IMR-90 (cell line): ENCODE measurements at regions not wholly inside any gene's neighbourhood (a gene's known extent, or its start where the extent isn't known, plus 50 kb on each side); places are given as distances from the start of the nearest gene placed in this dataset.

Experiments
- ATAC-seq: fragments of 200-7000 bp; cut with Tn5 transposase; 2 replicates; pipeline ENCODE4 v1.9.1; 2020; ENCODE audit warnings: low read depth, mild to moderate bottlenecking, moderate library complexity
- BruUV-seq: library from RNA; stranded (reverse); fragments of 400-500 nt; replicated peaks from 2 replicates; lab custom pipeline; 2021; lab: Mats Ljungman, UMichigan
- CTCF ChIA-PET: fragments of 300-600 bp; formaldehyde crosslinking; extraction: SDS; loops from one replicate; lab custom pipeline; 2021; ENCODE audit warnings: antibody characterized with exemption; lab: Yijun Ruan, JAX
- POLR2A ChIA-PET: fragments of 300-600 bp; sonication (Branson Sonifier 250); formaldehyde crosslinking; loops from one replicate; lab custom pipeline; 2022; ENCODE audit warnings: antibody characterized with exemption; ENCODE audit not compliant: unreplicated experiment; lab: Charles Lee
- DNase-seq: peaks from one replicate; pipeline ENCODE4 v3.0.0; 2013
- H2AFZ ChIP-seq: replicated peaks from 2 replicates; pipeline ENCODE3; 2013; ENCODE audit warnings: low read length, mild to moderate bottlenecking; ENCODE audit not compliant: poor library complexity
- H2AK5ac ChIP-seq: 2 replicates; pipeline ENCODE4 v1.6.1; 2013; ENCODE audit warnings: low read depth, low read length, inconsistent platforms
- H2AK9ac ChIP-seq: replicated peaks from 2 replicates; pipeline ENCODE3; 2013; ENCODE audit warnings: mild to moderate bottlenecking, low read depth, low read length, moderate library complexity; ENCODE audit not compliant: poor library complexity
- H2BK120ac ChIP-seq: 2 replicates; pipeline ENCODE4 v1.6.1; 2013; ENCODE audit warnings: low read depth, low read length, inconsistent platforms
- H2BK15ac ChIP-seq: 3 replicates; pipeline ENCODE4 v1.6.1; 2013; ENCODE audit warnings: low read depth, low read length, inconsistent platforms
- H2BK20ac ChIP-seq: 2 replicates; pipeline ENCODE4 v1.6.1; 2013; ENCODE audit warnings: low read depth, mild to moderate bottlenecking, inconsistent platforms, low read length, moderate library complexity
- H2BK5ac ChIP-seq: 2 replicates; pipeline ENCODE4 v1.6.1; 2013; ENCODE audit warnings: mild to moderate bottlenecking, low read depth, low read length, inconsistent platforms; ENCODE audit not compliant: poor library complexity, severe bottlenecking
- H3K14ac ChIP-seq: replicated peaks from 2 replicates; pipeline ENCODE4 v1.6.1; 2013; ENCODE audit warnings: low read depth, low read length, inconsistent platforms
- H3K18ac ChIP-seq: 2 replicates; pipeline ENCODE4 v1.6.1; 2013; ENCODE audit warnings: low read depth, low read length, control low read depth
- H3K23ac ChIP-seq: 2 replicates; pipeline ENCODE4 v1.6.1; 2013; ENCODE audit warnings: low read depth, low read length, inconsistent platforms
- H3K27ac ChIP-seq: 2 replicates; pipeline ENCODE4 v1.5.1; 2013; ENCODE audit warnings: mild to moderate bottlenecking, control low read depth, low read length; ENCODE audit not compliant: insufficient read depth
- H3K27me3 ChIP-seq: 2 replicates; pipeline ENCODE4 v1.6.1; 2013; ENCODE audit warnings: low read length; ENCODE audit not compliant: control insufficient read depth, insufficient read depth
- H3K36me3 ChIP-seq: 2 replicates; pipeline ENCODE4 v1.6.1; 2013; ENCODE audit warnings: low read length, mixed read lengths; ENCODE audit not compliant: control insufficient read depth, insufficient read depth
- H3K4ac ChIP-seq: 2 replicates; pipeline ENCODE4 v1.6.1; 2013; ENCODE audit warnings: low read depth, low read length, inconsistent platforms
- H3K4me1 ChIP-seq: 2 replicates; pipeline ENCODE4 v1.6.1; 2013; ENCODE audit warnings: low read length, mixed read lengths; ENCODE audit not compliant: control insufficient read depth, insufficient read depth
- H3K4me2 ChIP-seq: 2 replicates; pipeline ENCODE4 v1.6.1; 2013; ENCODE audit warnings: low read depth, mild to moderate bottlenecking, control low read depth, low read length, moderate library complexity
- H3K4me3 ChIP-seq: 2 replicates; pipeline ENCODE4 v1.5.1; 2013; ENCODE audit warnings: low read depth, mild to moderate bottlenecking, control low read depth, low read length, moderate library complexity; ENCODE audit not compliant: insufficient read depth
- H3K56ac ChIP-seq: 2 replicates; pipeline ENCODE4 v1.6.1; 2013; ENCODE audit warnings: low read length, inconsistent platforms; ENCODE audit not compliant: insufficient read depth; ENCODE audit errors: extremely low read depth
- H3K79me1 ChIP-seq, 2 experiments: 2 replicates each; pipeline ENCODE4 v1.6.1; 2013; ENCODE audit warnings: low read length in 2 of 2, inconsistent platforms in 1 of 2, low read depth in 1 of 2
- H3K9ac ChIP-seq: 2 replicates; pipeline ENCODE4 v1.6.1; 2013; ENCODE audit warnings: low read depth, low read length, control low read depth
- H3K9me1 ChIP-seq: 2 replicates; pipeline ENCODE4 v1.6.1; 2013; ENCODE audit warnings: low read length, inconsistent platforms; ENCODE audit not compliant: insufficient read depth
- H3K9me3 ChIP-seq: 2 replicates; pipeline ENCODE4 v1.6.1; 2013; ENCODE audit warnings: low read length; ENCODE audit not compliant: control insufficient read depth, insufficient read depth
- H4K20me1 ChIP-seq: 2 replicates; pipeline ENCODE4 v1.6.1; 2013; ENCODE audit warnings: low read length, inconsistent platforms; ENCODE audit not compliant: insufficient read depth
- H4K5ac ChIP-seq: 2 replicates; pipeline ENCODE4 v1.6.1; 2013; ENCODE audit warnings: mild to moderate bottlenecking, low read depth, low read length, control low read depth
- H4K8ac ChIP-seq, 2 experiments: 2 replicates each; pipeline ENCODE4 v1.6.1; 2013; ENCODE audit warnings: low read depth in 2 of 2, low read length in 2 of 2, control low read depth in 1 of 2, inconsistent platforms in 1 of 2
- H4K91ac ChIP-seq: 2 replicates; pipeline ENCODE4 v1.6.1; 2013; ENCODE audit warnings: low read depth, low read length, inconsistent platforms; ENCODE audit not compliant: insufficient read depth
- BHLHE40 ChIP-seq: fragments of 150-350 bp; IDR thresholded peaks from 2 replicates; pipeline ENCODE4 v1.6.1; 2016; ENCODE audit warnings: mild to moderate bottlenecking, low read depth, low read length
- CEBPB ChIP-seq: IDR thresholded peaks from 2 replicates; pipeline ENCODE4 v1.6.1; 2012; ENCODE audit warnings: low read depth, low read length, improper control_type of control experiment
- CTCF ChIP-seq: conservative IDR thresholded peaks from 2 replicates; pipeline ENCODE4 v1.5.1; 2012; ENCODE audit warnings: mild to moderate bottlenecking, low read depth, low read length, improper control_type of control experiment
- ELK1 ChIP-seq: fragments of 150-350 bp; IDR thresholded peaks from 2 replicates; pipeline ENCODE4 v1.6.1; 2016; ENCODE audit warnings: low read depth, mild to moderate bottlenecking, low read length, moderate library complexity, borderline replicate concordance
- FOS ChIP-seq: fragments of 150-350 bp; IDR thresholded peaks from 2 replicates; pipeline ENCODE4 v1.6.1; 2016; ENCODE audit warnings: low read depth, low read length
- MAFK ChIP-seq: IDR thresholded peaks from 2 replicates; pipeline ENCODE4 v1.6.1; 2012; ENCODE audit warnings: low read depth, low read length, improper control_type of control experiment
- MAZ ChIP-seq: IDR thresholded peaks from 2 replicates; pipeline ENCODE4 v1.6.1; 2012; ENCODE audit warnings: low read depth, mild to moderate bottlenecking, low read length, improper control_type of control experiment, moderate library complexity, borderline replicate concordance
- MXI1 ChIP-seq: IDR thresholded peaks from 2 replicates; pipeline ENCODE4 v1.6.1; 2012; ENCODE audit warnings: low read depth, mild to moderate bottlenecking, low read length, moderate library complexity, borderline replicate concordance
- NFE2L2 ChIP-seq: fragments of 150-350 bp; IDR thresholded peaks from 2 replicates; pipeline ENCODE4 v1.6.1; 2016; ENCODE audit warnings: low read depth, mild to moderate bottlenecking, low read length
- POLR2A ChIP-seq: IDR thresholded peaks from 2 replicates; pipeline ENCODE4 v1.6.1; 2012; ENCODE audit warnings: mild to moderate bottlenecking, low read depth, low read length
- RAD21 ChIP-seq: IDR thresholded peaks from 2 replicates; pipeline ENCODE4 v1.6.1; 2012; ENCODE audit warnings: low read length, improper control_type of control experiment
- SMC3 ChIP-seq: fragments of 150-350 bp; IDR thresholded peaks from 2 replicates; pipeline ENCODE4 v1.6.1; 2016; ENCODE audit warnings: low read depth, mild to moderate bottlenecking, antibody characterized with exemption, low read length, moderate library complexity
- USF2 ChIP-seq: fragments of 150-350 bp; IDR thresholded peaks from 2 replicates; pipeline ENCODE4 v1.6.1; 2017; ENCODE audit warnings: mild to moderate bottlenecking, antibody characterized with exemption, low read length, low read depth
- WGBS, 2 experiments: methylation state at CpG; one replicate each; pipeline versions ENCODE4 v1.1.5 to v1.1.7; 2013; ENCODE audit warnings: missing lambda C conversion rate in 2 of 2; ENCODE audit not compliant: insufficient read length in 1 of 2; ENCODE audit errors: extremely low coverage in 2 of 2; 5-methylcytosine and 5-hydroxymethylcytosine counted together
- dilution Hi-C: fragments of 300-500 bp; cut with HindIII; formaldehyde crosslinking; loops from one replicate; pipeline ENCODE4 v1.14.3; 2018; ENCODE audit warnings: low sequenced_read_pairs; ENCODE audit not compliant: unreplicated experiment
- in situ Hi-C: fragments of 300-500 bp; cut with MboI; formaldehyde crosslinking; loops from 3 replicates; pipeline ENCODE4 v1.14.3; 2019; ENCODE audit warnings: low sequenced_read_pairs, inconsistent platforms, mixed read lengths
- intact Hi-C: fragments of 100-400 bp; cut with micrococcal nuclease; formaldehyde crosslinking; loops from 2 replicates; pipeline ENCODE4 v1.10.0; 2022

GRCh38 chr15:100721758-100722550, 119.6 kb downstream of the ASB7 start:
- Histone ChIP-seq H4K8ac (peak overlapping the region; percentile 1 to 85; a peak in 3 of 4 replicates), H3K36me3 (no peaks in the 10 kb centered on the region), H2BK5ac (peak overlapping the region; percentile 79), H3K4ac (peak overlapping the region; percentile 85), H3K9me3 (no peaks in the 10 kb centered on the region), H2BK20ac (peak overlapping the region; percentile 84), H3K14ac (peak overlapping the region; percentile 30), H3K9ac (no peak overlapping the region), H3K4me1 (peaks cover 38% of the 10 kb centered on the region), H2AK9ac (peak overlapping the region; percentile 90), H3K27ac (peak overlapping the region; percentile 68), H3K23ac (peak overlapping the region; percentile 74), H4K5ac (peak overlapping the region; percentile 6), H4K91ac (peak overlapping the region; percentile 90), H2AK5ac (peak overlapping the region; percentile 87), H3K9me1 (peaks cover 45% of the 10 kb centered on the region), H2BK15ac (peak overlapping the region; percentile 51; the same call in 2 of the 3 replicates), H3K4me2 (peak overlapping the region; percentile 65), H3K56ac (peak overlapping the region; percentile 46), H2AFZ (peak overlapping the region; percentile 68), H2BK120ac (peak overlapping the region; percentile 88), H3K79me1 (peaks cover 0 to 12% of the 10 kb centered on the region in 2 experiments; a peak in 1 of 4 replicates), H3K27me3 (no peaks in the 10 kb centered on the region), H3K18ac (peak overlapping the region; percentile 33), H3K4me3 (no peak overlapping the region), H4K20me1 (peaks cover 8% of the 10 kb centered on the region)
- ATAC-seq: peak; percentile 59
- peak; percentile 100 for DNase-seq
- TF ChIP-seq MAZ (0 out of 2 replicates have a peak, but pooled peaks have one; percentile 6), CTCF (no peak), ELK1 (no peak), CEBPB (peak; percentile 100), POLR2A (no peak), NFE2L2 (peak; percentile 71), RAD21 (0 out of 2 replicates have a peak, but pooled peaks have one; percentile 23), USF2 (no peak), MXI1 (peak; percentile 72), FOS (peak; percentile 100), MAFK (peak; percentile 47; the same call in 1 of the 2 replicates), BHLHE40 (peak; percentile 95), SMC3 (no peak)
- in situ Hi-C loops: loop anchor here (25.0 kb wide), 1 partner anchor 540 kb away; the partner anchor contains the start of gene CHSY1
- no TSS peak for BruUV-seq
- WGBS, 2 experiments: 0% methylated on average over 5 of the region's 12 CpGs; no CpG with 5 or more reads in 1 of the 2 experiments
- POLR2A ChIA-PET: no interaction called here
- dilution Hi-C loops: no loop called here
- intact Hi-C loops: loop anchor here (1.0 to 5.0 kb wide), 2 partner anchors 37 to 285 kb away; no protein-coding TSS in a partner anchor
- CTCF ChIA-PET: interaction anchor here (0.6 to 1.8 kb wide), 3 partner anchors 49 to 151 kb away, joined by 3 to 5 read pairs (median 3); no protein-coding TSS in a partner anchor
